ENCODE measurements at regions not wholly inside any gene's neighbourhood (a gene's known extent, or its start where the extent isn't known, plus 50 kb on each side); places are given as distances from the start of the nearest gene placed in this dataset.

GRCh38 chr6:14375930-14376329, 258.4 kb downstream of the CD83 start:
- no peak for TF ChIP-seq CTCF (IDR thresholded peaks at IDR 0.05)
- no peak for TF ChIP-seq POLR2A (IDR thresholded peaks at IDR 0.05)
- no peak for TF ChIP-seq POLR2AphosphoS5 (IDR thresholded peaks at IDR 0.05)
- TF ChIP-seq EP300 (IDR thresholded peaks at IDR 0.05), result no peak

Measured in upper lobe of left lung (tissue), 4 donors.